Endometrium (tissue), 2 donors: ENCODE measurements at regions not wholly inside any gene's neighbourhood (a gene's known extent, or its start where the extent isn't known, plus 50 kb on each side); places are given as distances from the start of the nearest gene placed in this dataset.
"Not testable (repeated sequence)": the region's sequence is repeated elsewhere in the genome, so short reads cannot be mapped to it uniquely, and the experiment has no call there.

ENCODE experiments used
- FAIRE-seq: peaks from 2 replicates; lab custom pipeline; 2012; peaks lifted over from hg19 to GRCh38; lab: Jason Lieb, UNC
- donor health status: control.
- donor health status: control.

DNA sequence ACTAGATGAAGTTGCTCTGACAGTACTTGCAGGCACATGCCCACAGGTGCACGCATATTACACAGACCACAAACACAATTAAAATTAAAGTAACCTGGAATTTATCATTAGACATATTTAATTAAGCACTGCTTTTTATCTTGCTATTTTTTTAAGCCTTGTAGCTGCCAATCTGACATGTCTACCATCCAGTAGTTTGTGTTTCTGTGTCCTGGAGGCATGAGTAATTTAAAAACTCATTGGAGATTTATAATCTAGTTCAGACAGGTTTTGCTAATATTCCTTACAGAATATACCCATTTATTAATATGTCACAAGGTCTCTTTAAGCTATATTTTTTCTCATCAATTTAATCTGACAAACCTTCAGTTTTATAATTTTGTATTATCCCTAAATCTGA is 445.0 kb upstream of the KLF6 start:
- no peak for FAIRE-seq

GRCh38 chr10:4229106-4229505 is 444.1 kb upstream of the KLF6 start:
- no peak for FAIRE-seq

DNA sequence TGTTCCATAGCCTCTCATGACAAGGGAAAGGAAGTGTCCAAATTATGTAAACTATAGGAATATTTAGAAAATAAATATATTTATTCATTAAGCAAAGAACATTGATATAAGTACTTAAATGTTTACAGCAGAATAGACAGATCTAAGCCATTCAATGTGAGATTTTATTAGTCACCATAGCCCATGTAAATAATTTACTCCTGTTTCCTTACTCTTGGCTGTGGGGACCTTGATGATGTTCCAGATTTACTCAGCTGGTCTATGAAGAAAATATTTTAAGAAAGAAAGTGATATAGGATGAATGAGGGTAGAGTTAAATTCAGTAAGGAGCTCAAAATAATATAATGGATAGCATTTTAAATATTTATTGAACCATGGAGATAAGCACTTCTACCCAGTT is 442.6 kb upstream of the KLF6 start:
- FAIRE-seq = no peak

DNA sequence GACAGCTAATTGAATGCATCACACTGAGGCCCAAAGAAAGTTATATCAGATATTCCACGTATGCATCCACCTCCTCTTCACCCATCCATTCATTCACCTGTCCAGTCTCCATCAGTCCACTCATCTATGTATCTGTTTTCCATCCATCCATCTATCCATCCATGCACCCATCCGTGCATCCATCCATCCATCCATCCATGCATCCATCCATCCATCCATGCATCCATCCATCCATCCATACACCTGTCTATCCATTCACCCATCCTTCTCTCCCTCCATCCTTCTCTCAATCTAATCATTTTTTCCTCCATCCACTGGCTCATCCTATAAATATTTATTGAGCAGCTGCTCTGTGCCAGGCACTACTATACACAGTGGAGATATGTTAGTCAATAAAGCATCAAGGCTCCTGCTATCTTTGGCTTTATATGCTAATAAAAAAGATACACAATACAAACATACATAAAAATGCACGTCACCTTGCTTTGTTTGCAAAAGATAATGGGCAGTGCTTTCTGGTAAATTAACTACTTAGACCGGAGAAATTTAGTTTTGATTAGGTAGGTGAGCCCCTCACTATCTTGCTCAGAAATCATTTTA is 442.0 kb upstream of the KLF6 start:
- FAIRE-seq = no peak

DNA sequence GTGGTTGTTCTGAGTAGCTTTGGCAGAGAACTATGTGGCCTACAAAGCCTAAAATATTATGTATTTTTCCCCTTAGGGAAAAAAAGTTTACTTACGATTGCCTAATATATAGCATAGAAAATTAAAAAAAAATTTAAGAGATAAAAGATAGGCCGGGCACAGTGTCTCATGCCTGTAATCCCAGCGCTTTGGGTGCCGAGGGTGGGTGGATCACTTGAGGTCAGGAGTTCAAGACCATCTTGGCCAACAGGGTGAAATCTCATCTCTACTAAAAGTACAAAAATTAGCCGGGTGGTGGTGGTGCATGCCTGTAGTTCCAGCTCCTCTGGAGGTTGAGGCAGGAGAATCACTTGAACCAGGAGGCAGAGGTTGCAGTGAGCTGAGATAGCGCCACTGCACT is 439.2 kb upstream of the KLF6 start:
- FAIRE-seq = no peak

DNA sequence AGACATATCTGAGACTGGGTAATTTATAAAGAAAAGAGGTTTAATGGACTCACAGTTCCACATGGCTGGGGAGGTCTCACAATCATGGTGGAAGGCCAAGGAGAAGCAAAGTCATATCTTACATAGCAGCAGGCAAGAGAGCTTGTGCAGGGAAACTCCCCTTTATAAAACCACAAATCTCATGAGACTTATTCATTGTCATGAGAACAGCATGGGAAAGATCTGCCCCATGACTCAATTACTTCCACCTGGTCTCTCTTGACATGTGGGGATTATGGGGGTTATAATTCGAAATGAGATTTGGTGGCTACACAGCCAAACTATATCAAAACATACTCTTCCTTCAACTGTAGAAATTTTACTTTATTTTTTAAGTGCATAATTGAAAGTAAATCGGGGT is 436.3 kb upstream of the KLF6 start:
- FAIRE-seq = not testable (repeated sequence)

- no peak for FAIRE-seq
These were observed 434.9 kb upstream of the KLF6 start for GRCh38 chr10:4219901-4220300.

DNA sequence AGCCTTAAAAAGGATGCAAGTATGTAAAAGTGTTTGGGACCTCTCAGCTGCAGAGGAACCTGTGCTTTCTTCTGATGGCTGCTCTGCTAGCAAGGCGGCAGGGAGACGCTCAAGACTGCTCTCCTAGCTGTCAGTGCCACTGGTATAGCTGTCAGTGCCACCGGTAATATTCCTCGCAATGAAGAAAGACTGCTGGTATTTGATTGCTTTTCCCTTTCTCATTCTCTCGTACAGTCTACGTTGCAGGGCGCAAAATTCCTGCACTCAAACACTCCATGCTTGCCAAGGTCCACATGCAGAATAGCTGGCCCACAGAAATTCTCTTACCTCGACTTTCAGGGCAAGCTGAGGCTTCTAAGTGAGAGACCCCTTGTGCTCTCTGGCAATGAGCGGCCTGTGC is 432.6 kb upstream of the KLF6 start:
- FAIRE-seq = no peak

DNA sequence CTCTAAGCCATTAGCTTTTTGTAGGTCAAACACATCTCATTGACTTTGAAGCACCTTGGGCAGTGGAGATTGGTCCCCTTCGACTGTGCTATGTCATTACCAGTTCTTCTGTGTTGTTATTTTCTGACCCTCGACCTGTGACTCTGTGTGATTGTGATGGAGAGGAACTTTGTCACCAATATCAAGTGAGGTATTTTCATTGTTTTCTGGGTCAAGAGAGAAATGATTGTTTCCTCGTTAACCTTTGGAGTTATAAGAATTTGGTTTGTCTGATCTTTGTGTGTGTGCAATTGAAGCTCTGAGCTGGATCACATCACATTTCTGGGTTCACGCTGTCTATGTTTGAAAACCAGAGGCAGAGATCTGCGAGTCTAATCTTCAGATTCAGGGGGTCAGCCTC is 432.2 kb upstream of the KLF6 start:
- FAIRE-seq = no peak

DNA sequence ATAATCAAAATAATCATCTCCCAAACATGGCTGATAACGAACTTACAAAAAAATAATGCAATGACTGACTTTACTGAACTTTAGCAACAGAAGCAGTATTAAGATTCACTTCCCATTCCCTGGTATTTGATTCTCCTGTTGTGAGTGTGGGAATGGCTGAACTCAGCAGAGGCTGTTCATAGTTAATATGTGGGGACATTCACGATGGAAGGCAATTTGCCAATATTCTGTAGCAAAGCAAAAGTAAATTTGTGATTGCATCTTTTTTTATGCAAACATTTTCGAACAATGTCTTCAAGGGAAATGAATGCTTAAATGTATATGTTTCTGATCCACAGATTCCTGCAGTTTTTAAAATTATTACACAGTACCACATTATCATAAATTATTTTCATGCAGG is 431.7 kb upstream of the KLF6 start:
- FAIRE-seq = no peak

GRCh38 chr10:4215963-4216575 is 431.1 kb upstream of the KLF6 start:
- no peak for FAIRE-seq

DNA sequence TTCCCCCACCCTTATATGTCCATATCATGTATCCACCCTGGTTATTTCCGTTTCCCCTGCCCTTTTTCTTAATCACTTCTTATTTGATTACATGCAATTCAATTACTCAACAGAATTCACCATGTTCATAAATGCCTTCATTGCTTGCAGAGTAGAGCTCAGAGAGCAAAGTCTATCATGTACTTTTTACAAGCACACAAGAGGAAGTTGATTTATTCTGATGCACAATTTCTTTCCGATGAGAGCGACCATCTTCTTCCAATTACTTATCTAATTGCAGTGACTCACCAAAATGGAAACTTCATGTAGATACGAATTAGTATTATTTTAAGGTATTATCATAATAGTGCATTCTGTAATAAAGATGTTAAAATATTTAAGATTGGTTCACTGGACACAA is 430.5 kb upstream of the KLF6 start:
- no peak for FAIRE-seq

GRCh38 chr10:4214908-4215307 is 429.9 kb upstream of the KLF6 start:
- no peak for FAIRE-seq

- FAIRE-seq = no peak
These were observed 428.4 kb upstream of the KLF6 start for GRCh38 chr10:4213441-4213840.

GRCh38 chr10:4212111-4212630 is 427.2 kb upstream of the KLF6 start:
- no peak for FAIRE-seq

DNA sequence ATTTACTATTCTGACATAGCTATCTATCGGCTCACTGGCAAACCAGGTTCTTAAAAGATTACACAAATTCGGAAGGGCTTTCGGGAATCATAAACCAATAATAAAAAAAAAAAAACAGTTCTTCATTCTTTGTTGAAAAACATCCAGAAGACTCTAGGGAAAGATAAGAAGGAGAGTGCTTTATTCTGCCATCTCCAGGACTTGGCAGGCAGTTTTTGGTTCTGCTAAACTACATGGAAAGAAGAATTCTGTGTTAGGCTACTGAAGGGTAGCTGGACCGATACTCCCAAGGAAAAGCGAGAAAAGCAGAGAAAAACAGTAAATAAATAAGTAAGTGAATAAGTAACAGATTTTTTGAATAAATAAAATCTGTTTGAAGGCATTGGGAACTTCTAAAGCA is 423.5 kb upstream of the KLF6 start:
- no peak for FAIRE-seq

DNA sequence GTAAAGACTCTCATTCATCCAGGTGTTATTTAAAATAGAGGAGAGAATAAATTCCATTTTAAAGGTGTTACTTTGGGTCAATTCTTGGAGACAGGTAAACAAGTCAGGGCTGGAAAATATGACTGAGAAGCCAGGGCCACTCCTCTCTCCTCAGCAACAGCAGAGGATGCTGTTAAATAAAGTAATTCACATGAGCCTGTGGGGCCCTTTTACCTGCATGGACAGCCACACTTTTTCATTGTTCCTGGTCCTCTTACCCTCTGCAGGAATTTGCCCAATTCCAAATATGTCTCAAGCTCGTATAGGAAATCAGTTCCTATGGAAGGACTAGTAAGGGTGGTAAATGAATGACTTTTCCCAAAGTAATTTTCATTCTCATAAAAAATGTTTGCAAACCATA is 420.1 kb upstream of the KLF6 start:
- no peak for FAIRE-seq

DNA sequence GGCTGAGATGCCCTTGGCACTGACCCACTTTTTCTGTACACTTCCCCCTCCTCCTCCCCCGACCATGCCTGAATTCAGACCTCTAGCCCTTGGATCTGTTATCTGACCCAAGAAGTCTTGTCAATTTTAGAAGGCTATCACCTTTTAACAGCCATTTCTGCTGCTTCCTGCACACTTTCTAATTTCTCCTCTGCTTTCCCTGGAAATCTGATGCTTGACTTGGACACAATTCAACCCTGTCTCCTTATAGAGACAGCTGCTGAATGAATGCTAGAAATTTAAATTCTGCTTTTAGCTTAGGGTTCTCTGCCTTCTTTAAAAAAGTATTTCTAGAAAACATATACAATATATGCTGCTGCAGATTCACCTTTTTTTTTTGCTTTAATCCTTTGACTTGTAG is 417.9 kb upstream of the KLF6 start:
- FAIRE-seq = no peak

DNA sequence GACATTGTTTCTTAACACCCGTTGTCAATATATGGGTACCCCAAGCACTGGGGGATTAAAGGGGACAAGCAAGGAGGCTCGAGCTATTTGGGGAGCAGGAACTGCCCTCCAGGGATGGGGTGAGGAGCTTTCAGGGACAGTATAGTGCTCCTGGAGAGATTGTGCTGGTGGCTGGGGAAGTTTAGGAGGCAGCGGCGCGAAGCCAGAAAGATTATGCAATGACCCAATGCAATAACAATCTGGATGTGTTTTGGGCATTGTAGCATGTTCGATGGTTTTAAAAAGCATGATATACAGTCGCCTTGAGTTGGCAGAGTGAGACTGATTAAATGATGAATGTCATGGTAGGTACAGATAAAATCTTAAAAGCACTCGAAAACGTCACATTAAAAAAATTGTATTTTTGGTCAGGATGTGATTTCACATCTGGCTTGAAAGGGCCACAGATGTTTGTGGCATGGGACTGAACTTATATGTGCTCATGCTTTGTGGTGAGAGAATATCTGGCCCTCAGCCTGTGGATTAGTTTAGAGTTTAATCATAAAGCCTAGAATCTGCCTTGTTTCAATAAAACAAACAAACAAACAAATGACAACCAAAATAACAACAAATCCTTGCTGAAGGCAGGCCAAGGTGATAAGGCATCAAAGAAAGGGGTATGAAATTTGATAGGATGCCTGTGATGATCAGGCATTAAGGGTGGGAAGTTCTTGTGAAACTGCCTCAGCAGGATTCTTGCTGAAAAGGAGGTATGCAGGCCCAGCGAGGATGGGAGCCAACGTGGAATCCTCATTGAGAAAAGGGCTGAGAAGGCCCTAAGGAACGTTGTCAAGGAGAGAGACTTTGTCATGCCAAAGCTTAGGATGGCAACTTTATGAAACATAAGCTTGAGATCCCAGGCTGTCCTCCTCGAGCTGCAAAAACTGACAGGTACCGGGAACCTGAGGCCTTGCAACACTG is 417.1 kb upstream of the KLF6 start:
- no peak for FAIRE-seq

DNA sequence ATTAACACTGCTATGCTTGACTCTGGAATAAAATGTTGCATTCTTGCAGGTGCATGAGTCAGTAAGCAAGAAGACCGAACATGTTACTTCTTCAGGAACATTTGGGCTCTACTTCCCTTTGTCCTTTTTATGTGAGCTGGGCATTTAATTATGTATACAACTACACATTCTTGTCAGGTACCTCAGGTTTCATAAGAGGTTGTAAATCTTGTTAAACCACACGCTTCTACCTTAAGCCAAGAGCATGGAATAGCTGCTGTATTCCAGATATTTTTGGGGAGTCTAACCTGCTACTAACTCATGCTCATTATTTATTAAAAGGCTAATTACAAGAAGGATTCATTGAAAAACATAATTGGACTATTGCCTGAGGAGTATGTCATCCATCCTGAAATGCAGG is 414.2 kb upstream of the KLF6 start:
- FAIRE-seq = no peak

- no peak for FAIRE-seq
These were observed 413.2 kb upstream of the KLF6 start for GRCh38 chr10:4198216-4198615.

DNA sequence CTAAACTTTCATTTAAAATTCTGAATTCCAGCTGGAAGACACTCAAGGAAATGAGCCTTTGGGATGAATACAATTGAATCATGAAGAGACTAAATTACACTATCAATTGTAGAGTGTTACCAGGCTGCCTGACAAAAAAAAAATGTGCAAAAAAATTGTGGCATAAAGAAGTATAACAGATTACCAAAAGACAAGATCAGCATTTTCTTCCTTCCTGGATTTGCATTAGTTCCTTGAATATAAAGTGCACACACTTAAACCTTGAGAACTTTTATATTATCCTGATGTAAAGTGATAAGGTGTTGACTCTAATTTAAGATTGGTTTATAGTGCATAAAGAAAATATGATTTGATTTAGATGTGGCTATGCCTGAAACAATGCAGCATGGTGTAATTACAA is 412.7 kb upstream of the KLF6 start:
- FAIRE-seq = no peak

DNA sequence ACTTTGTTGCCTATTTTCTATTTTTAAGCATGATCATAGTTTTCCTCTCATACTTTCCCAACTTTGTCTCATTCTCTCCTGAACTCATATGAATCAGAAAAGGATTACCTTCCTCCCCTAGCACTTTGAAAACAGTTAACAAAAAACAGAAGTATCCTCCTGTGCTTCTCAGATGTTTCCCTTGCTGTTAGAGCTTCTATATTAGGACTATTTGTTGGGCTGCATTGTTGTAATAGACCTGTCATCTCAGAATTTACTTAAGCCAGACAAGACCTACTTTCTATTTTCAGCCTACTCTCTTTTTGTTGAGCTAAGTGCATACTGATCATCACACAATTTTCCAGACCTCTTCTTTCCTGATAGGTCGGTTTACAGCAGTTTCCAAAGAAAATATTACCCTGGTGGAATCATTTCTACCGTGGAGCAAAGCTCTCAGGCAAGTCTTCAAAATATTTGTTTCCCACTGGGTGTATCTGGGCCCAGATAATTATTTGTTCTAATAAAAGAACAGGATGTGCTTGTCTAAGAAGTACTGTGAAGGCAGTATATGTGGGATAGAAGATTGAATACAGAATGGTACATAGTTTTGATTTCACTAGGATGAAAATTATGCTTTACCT is 411.9 kb upstream of the KLF6 start:
- FAIRE-seq = peak; percentile 70
